ENCODE measurements at regions not wholly inside any gene's neighbourhood (a gene's known extent, or its start where the extent isn't known, plus 50 kb on each side); places are given as distances from the start of the nearest gene placed in this dataset.
A peak's percentile ranks its signal among the peaks of the same experiment; 100 is the strongest.

- ChIA-PET POLR2A (no interaction called here), CTCF (ENCODE audit: low intra/inter-chr PET ratio) (no interaction called here)
- BruUV-seq (replicated peaks), result no TSS peak
- intact Hi-C loops (cut with micrococcal nuclease), result no loop called here
- no peak for ATAC-seq
- no peak overlapping the region for H2AFZ ChIP-seq (ENCODE audit: low read depth, low read length)
- in situ Hi-C loops (cut with MboI), result no loop called here
- no peak for DNase-seq (ENCODE audit: extremely low read depth in 1 of 4, low spot score in 3 of 4)
- no peaks in the 10 kb centered on the region for H3K79me2 ChIP-seq (ENCODE audit: control insufficient read depth, insufficient read depth, low read length)
- H3K9me1 ChIP-seq (ENCODE audit: control insufficient read depth, insufficient read depth, low read length), result no peaks in the 10 kb centered on the region
- WGBS (ENCODE audit: insufficient coverage, low coverage, missing lambda C conversion rate), result 0% methylated on average over 5 of the region's 5 CpGs
- no peak overlapping the region for H3K4me2 ChIP-seq (ENCODE audit: insufficient read depth, low read length)
- no peak overlapping the region for H3K27ac ChIP-seq (ENCODE audit: extremely low read depth, low read depth, low read length)
- no peaks in the 10 kb centered on the region for H3K36me3 ChIP-seq (ENCODE audit: control insufficient read depth, insufficient read depth, low read length)
- H3K9me3 ChIP-seq (replicated peaks; ENCODE audit: control insufficient read depth, insufficient read depth, low read depth, low read length), result no peaks in the 10 kb centered on the region
- TF ChIP-seq TARDBP (IDR thresholded peaks at IDR 0.05) (no peak), KAT7 (CRISPR knock-in tag; IDR thresholded peaks at IDR 0.05; ENCODE audit: borderline replicate concordance) (no peak), PHF20 (IDR thresholded peaks at IDR 0.05; ENCODE audit: partially characterized antibody) (no peak), BRD9 (IDR thresholded peaks at IDR 0.05; ENCODE audit: low read depth, partially characterized antibody) (no peak), SLC30A9 (CRISPR knock-in tag; IDR thresholded peaks at IDR 0.05) (no peak)
- H4K20me1 ChIP-seq (replicated peaks; ENCODE audit: control insufficient read depth, insufficient read depth, low read length), result no peaks in the 10 kb centered on the region
- peak; percentile 23 for FAIRE-seq
- no peaks in the 10 kb centered on the region for H3K27me3 ChIP-seq (ENCODE audit: control insufficient read depth in 2 of 2, insufficient read depth in 2 of 2, low read length in 2 of 2)
- H3K4me3 ChIP-seq, result no peak overlapping the region
- H3K4me1 ChIP-seq (replicated peaks in 1 of 2; ENCODE audit: control insufficient read depth in 2 of 2, insufficient read depth in 2 of 2, low read length in 2 of 2), result no peaks in the 10 kb centered on the region
- no peak overlapping the region for H3K9ac ChIP-seq (ENCODE audit: insufficient read depth in 1 of 2, low read depth in 2 of 2, low read length in 2 of 2)
Observed at GRCh38 chr2:83531206-83531826, 927.8 kb downstream of the SUCLG1 start.

- CTCF ChIA-PET (ENCODE audit: low intra/inter-chr PET ratio), result no interaction called here
- H4K20me1 ChIP-seq (replicated peaks; ENCODE audit: control insufficient read depth, insufficient read depth, low read length), result no peaks in the 10 kb centered on the region
- 0% methylated on average over 1 of the region's 1 CpG for WGBS (ENCODE audit: insufficient coverage, low coverage, missing lambda C conversion rate)
- no peaks in the 10 kb centered on the region for H3K79me2 ChIP-seq (ENCODE audit: control insufficient read depth, insufficient read depth, low read length)
- no peak for FAIRE-seq
- no peak overlapping the region for H3K4me3 ChIP-seq
- no TSS peak for BruUV-seq (replicated peaks)
- no peak for ATAC-seq
- H3K36me3 ChIP-seq (ENCODE audit: control insufficient read depth, insufficient read depth, low read length), result no peaks in the 10 kb centered on the region
- DNase-seq (ENCODE audit: extremely low read depth in 1 of 4, low spot score in 3 of 4), result no peak
- H3K27ac ChIP-seq (ENCODE audit: extremely low read depth, low read depth, low read length), result no peak overlapping the region
- H3K9ac ChIP-seq (ENCODE audit: insufficient read depth in 1 of 2, low read depth in 2 of 2, low read length in 2 of 2), result no peak overlapping the region
- intact Hi-C loops (cut with micrococcal nuclease) (no loop called here), in situ Hi-C loops (cut with MboI) (no loop called here)
- H3K4me2 ChIP-seq (ENCODE audit: insufficient read depth, low read length), result no peak overlapping the region
- no peaks in the 10 kb centered on the region for H3K9me3 ChIP-seq (replicated peaks; ENCODE audit: control insufficient read depth, insufficient read depth, low read depth, low read length)
- no peaks in the 10 kb centered on the region for H3K9me1 ChIP-seq (ENCODE audit: control insufficient read depth, insufficient read depth, low read length)
- no peak overlapping the region for H2AFZ ChIP-seq (ENCODE audit: low read depth, low read length)
- no peaks in the 10 kb centered on the region for H3K27me3 ChIP-seq (ENCODE audit: control insufficient read depth in 2 of 2, insufficient read depth in 2 of 2, low read length in 2 of 2)
- H3K4me1 ChIP-seq (replicated peaks in 1 of 2; ENCODE audit: control insufficient read depth in 2 of 2, insufficient read depth in 2 of 2, low read length in 2 of 2), result no peaks in the 10 kb centered on the region
- POLR2A ChIA-PET, result no interaction called here
- TF ChIP-seq NR3C1 (CRISPR knock-in tag; IDR thresholded peaks at IDR 0.05), result no peak
Observed at GRCh38 chr2:83528767-83529166, 930.3 kb downstream of the SUCLG1 start.
